Rectal smooth muscle tissue (tissue), 1 donor: ENCODE measurements at regions not wholly inside any gene's neighbourhood (a gene's known extent, or its start where the extent isn't known, plus 50 kb on each side); places are given as distances from the start of the nearest gene placed in this dataset.

Experiments used
- H3K27ac ChIP-seq: one replicate; pipeline ENCODE4 v1.7.0; 2013; ENCODE audit warnings: low read depth, low read length, inconsistent platforms
- H3K27me3 ChIP-seq: one replicate; pipeline ENCODE4 v1.7.0; 2013; ENCODE audit warnings: low read length; ENCODE audit not compliant: control insufficient read depth, insufficient read depth
- H3K36me3 ChIP-seq: one replicate; pipeline ENCODE4 v1.7.0; 2013; ENCODE audit warnings: low read length; ENCODE audit not compliant: control insufficient read depth, insufficient read depth
- H3K4me1 ChIP-seq: one replicate; pipeline ENCODE4 v1.7.0; 2013; ENCODE audit warnings: low read length; ENCODE audit not compliant: control insufficient read depth, insufficient read depth
- H3K4me3 ChIP-seq: one replicate; pipeline ENCODE4 v1.7.0; 2013; ENCODE audit warnings: low read length
- H3K9ac ChIP-seq: one replicate; pipeline ENCODE4 v1.7.0; 2013; ENCODE audit warnings: low read length

DNA sequence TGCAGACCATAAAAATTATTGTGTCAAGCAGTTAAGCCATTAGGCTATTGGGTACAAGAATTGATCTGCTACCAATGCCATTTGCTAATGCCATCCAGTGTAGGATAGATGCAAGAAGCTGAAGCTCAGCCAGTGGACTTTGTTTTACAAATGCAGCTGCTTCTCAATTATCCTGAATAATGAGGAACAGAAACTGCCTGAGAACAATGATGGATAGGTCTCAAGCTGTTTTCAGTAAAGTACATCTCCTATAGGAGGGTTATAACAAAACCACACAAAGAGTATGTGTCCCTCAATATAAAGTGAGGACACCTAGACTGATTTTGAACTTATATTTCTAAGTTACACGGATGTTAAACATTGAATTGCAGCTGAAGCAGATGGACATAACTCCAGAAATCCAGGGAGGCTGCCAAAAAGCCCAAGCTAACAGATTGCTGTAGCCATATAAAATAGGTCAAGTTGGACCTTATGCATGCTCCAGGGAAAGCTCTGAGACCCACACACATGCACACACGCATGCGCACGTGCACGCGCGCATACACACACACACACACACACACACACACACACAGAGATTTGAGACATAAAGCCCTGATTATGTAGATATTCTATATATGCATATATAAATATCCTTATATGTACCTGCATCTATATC is 482.7 kb upstream of the CD180 start:
- no peak overlapping the region for H3K27ac ChIP-seq
- no peak overlapping the region for H3K9ac ChIP-seq
- no peaks in the 10 kb centered on the region for H3K27me3 ChIP-seq
- H3K36me3 ChIP-seq, result no peaks in the 10 kb centered on the region
- H3K4me1 ChIP-seq, result no peaks in the 10 kb centered on the region
- no peak overlapping the region for H3K4me3 ChIP-seq

GRCh38 chr5:67678594-67678993 is 482.0 kb upstream of the CD180 start:
- Histone ChIP-seq H3K27ac (no peak overlapping the region), H3K4me1 (no peaks in the 10 kb centered on the region), H3K9ac (no peak overlapping the region), H3K36me3 (no peaks in the 10 kb centered on the region), H3K27me3 (no peaks in the 10 kb centered on the region), H3K4me3 (no peak overlapping the region)

DNA sequence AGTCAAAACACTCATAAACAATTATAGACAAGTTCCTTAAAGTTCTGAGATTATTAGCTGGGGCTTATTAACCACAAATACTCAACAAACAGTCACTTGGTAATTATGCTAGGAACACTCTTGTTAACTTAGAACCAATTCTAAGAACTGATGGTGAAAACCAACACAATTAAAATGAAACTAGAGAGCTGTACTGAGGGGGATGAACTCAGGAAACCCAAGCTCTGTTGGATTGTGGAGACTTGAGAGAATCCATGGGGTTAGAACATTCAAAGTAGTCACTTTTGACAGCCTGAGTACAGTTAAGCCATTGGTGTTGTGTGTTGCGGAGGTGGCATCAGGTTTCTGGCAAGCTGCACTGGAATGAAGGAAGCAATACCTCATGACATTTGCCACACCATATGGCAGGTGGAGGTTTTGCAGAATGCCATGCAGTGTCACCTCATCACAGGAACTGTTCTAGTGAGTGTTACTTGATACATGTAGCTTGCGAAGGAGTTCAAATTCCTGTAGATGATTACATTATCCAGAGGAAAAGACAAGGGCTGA is 480.9 kb upstream of the CD180 start:
- Histone ChIP-seq H3K27ac (no peak overlapping the region), H3K36me3 (no peaks in the 10 kb centered on the region), H3K27me3 (no peaks in the 10 kb centered on the region), H3K9ac (no peak overlapping the region), H3K4me3 (no peak overlapping the region), H3K4me1 (no peaks in the 10 kb centered on the region)

DNA sequence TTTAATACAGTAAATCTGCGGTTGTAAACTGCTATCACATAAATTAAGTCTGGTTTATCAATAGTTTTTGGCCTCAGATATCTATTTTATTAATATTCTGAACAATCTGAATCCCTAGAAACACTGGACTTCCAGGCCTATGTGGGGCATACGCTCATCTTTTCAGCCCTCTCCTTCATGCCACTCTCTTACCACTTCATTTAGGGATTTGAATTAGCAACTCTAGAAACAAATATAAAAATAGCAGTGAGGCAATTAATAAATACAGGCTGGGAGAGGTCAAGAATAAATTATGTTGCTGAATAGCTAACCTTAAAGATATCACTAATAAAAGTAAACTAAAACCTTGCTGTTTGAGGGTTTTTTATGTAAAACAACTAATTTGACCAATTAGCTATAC is 480.3 kb upstream of the CD180 start:
- Histone ChIP-seq H3K4me1 (no peaks in the 10 kb centered on the region), H3K4me3 (no peak overlapping the region), H3K36me3 (no peaks in the 10 kb centered on the region), H3K27ac (no peak overlapping the region), H3K27me3 (no peaks in the 10 kb centered on the region), H3K9ac (no peak overlapping the region)

GRCh38 chr5:67674159-67674655 is 477.6 kb upstream of the CD180 start:
- Histone ChIP-seq H3K9ac (no peak overlapping the region), H3K4me3 (no peak overlapping the region), H3K27me3 (no peaks in the 10 kb centered on the region), H3K36me3 (no peaks in the 10 kb centered on the region), H3K27ac (no peak overlapping the region), H3K4me1 (no peaks in the 10 kb centered on the region)

DNA sequence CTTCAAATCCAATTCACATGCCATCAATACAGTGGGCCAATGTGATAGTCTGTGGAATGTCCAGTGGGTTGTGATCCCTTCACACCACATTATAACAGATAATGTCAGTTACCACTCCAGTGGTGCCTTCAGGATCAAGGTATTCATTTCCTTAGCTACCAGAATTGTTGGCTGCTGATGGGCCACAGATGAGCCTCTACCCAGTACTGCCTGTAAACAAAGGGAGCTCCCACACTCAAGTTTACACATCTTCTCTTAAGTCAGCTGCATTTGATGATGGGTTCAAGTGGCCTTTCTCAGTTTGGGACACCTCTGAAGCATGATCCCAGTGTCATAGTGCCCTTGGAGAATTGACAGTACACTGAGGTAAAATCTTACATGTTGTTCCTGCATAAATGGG is 477.0 kb upstream of the CD180 start:
- Histone ChIP-seq H3K27ac (no peak overlapping the region), H3K9ac (no peak overlapping the region), H3K4me1 (no peaks in the 10 kb centered on the region), H3K4me3 (no peak overlapping the region), H3K36me3 (no peaks in the 10 kb centered on the region), H3K27me3 (no peaks in the 10 kb centered on the region)

DNA sequence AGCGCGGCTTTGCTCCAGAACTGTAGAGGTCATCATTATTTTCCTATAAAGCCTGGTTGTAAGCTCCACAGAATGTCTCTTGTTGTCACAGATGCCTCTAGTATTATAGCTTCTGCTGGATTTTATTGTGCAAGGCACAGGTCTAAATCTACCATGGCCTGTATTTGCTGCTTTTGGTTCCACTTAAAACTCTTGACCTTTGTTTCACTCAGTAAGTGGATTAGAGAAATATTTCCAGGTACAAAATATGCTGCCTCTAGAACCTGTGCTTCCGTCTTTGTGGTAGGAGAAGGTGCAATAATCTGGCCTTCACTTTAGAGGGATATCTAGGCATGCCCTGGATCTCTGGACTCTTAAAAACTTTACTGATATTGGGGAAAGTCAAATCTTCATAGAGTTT is 476.6 kb upstream of the CD180 start:
- Histone ChIP-seq H3K27ac (no peak overlapping the region), H3K9ac (no peak overlapping the region), H3K4me3 (no peak overlapping the region), H3K36me3 (no peaks in the 10 kb centered on the region), H3K27me3 (no peaks in the 10 kb centered on the region), H3K4me1 (no peaks in the 10 kb centered on the region)

DNA sequence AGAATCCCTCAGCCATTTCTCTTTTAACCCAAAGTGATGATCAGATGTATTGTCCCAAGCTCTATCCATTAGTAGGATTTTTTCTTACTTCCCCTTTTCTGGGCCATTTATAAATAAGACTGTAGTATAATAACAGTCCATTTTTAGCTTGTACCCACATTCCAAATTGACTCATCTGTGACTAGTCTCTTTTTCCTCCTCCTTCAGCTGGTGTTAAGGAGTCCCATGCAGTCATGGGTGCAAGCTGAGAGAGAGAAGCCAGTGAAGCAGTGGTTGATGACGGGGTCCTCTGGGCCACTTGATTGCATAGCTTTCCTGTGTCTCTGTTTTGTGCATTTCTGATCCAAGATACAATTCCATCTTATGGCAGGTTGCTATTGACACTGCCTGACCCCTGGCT is 476.0 kb upstream of the CD180 start:
- Histone ChIP-seq H3K36me3 (no peaks in the 10 kb centered on the region), H3K27me3 (no peaks in the 10 kb centered on the region), H3K4me3 (no peak overlapping the region), H3K27ac (no peak overlapping the region), H3K4me1 (no peaks in the 10 kb centered on the region), H3K9ac (no peak overlapping the region)

- Histone ChIP-seq H3K4me3 (no peak overlapping the region), H3K36me3 (no peaks in the 10 kb centered on the region), H3K4me1 (no peaks in the 10 kb centered on the region), H3K9ac (no peak overlapping the region), H3K27ac (no peak overlapping the region), H3K27me3 (no peaks in the 10 kb centered on the region)
These were observed 473.3 kb upstream of the CD180 start for GRCh38 chr5:67669916-67670315.

GRCh38 chr5:67660149-67660548 is 463.6 kb upstream of the CD180 start:
- no peak overlapping the region for H3K9ac ChIP-seq
- no peaks in the 10 kb centered on the region for H3K36me3 ChIP-seq
- no peaks in the 10 kb centered on the region for H3K4me1 ChIP-seq
- no peaks in the 10 kb centered on the region for H3K27me3 ChIP-seq
- H3K27ac ChIP-seq, result no peak overlapping the region
- no peak overlapping the region for H3K4me3 ChIP-seq

DNA sequence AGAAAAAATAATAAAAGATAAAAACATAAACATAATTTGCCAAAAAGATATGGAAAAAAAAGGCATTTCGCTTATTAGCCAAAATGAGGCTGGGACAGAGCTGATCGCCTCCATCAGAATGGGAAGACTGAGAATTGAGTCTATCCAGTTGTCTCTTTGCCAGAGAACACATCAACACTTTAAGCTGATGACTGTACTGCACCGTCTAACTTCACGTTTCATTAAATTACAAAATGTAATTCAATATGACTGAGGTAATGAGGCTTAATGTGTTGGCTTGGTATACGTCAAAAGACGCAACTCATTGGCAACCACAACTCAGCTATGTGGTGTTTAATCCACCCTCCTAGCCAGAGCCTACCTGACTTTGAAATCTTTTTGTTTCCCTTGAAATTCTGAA is 462.7 kb upstream of the CD180 start:
- no peak overlapping the region for H3K27ac ChIP-seq
- H3K27me3 ChIP-seq, result no peaks in the 10 kb centered on the region

GRCh38 chr5:67657055-67657454 is 460.5 kb upstream of the CD180 start:
- no peak overlapping the region for H3K4me3 ChIP-seq
- no peaks in the 10 kb centered on the region for H3K27me3 ChIP-seq

More for the DNA sequence above, 462.7 kb upstream of the CD180 start:
- Histone ChIP-seq H3K4me1 (no peaks in the 10 kb centered on the region), H3K4me3 (no peak overlapping the region), H3K9ac (no peak overlapping the region), H3K36me3 (no peaks in the 10 kb centered on the region)

DNA sequence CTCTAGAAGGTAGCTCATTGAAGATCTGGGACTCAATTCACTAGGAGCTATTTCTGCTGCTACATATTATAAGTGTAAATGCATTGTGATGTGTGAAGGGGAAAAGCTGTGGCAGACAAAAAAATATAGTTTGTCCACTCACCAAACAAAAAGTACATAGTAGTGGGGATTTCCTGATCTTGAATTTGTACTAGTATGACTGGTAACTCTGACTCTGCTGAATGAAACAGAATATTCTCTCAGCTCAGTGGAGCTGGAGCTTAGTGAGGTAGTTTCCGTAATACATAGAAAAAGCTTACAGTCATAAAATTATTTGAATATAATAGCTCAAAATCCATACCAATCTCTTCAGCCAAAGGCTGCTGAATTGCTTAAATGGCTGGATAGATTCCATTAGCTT is 455.6 kb upstream of the CD180 start:
- Histone ChIP-seq H3K27ac (no peak overlapping the region), H3K36me3 (no peaks in the 10 kb centered on the region), H3K9ac (no peak overlapping the region), H3K4me1 (peaks cover 20% of the 10 kb centered on the region), H3K4me3 (no peak overlapping the region), H3K27me3 (no peaks in the 10 kb centered on the region)

More at GRCh38 chr5:67657055-67657454, 460.5 kb upstream of the CD180 start:
- peaks cover 1% of the 10 kb centered on the region for H3K4me1 ChIP-seq
- H3K36me3 ChIP-seq, result no peaks in the 10 kb centered on the region
- no peak overlapping the region for H3K9ac ChIP-seq
- H3K27ac ChIP-seq, result no peak overlapping the region
